ENCODE measurements at regions not wholly inside any gene's neighbourhood (a gene's known extent, or its start where the extent isn't known, plus 50 kb on each side); places are given as distances from the start of the nearest gene placed in this dataset.

DNA sequence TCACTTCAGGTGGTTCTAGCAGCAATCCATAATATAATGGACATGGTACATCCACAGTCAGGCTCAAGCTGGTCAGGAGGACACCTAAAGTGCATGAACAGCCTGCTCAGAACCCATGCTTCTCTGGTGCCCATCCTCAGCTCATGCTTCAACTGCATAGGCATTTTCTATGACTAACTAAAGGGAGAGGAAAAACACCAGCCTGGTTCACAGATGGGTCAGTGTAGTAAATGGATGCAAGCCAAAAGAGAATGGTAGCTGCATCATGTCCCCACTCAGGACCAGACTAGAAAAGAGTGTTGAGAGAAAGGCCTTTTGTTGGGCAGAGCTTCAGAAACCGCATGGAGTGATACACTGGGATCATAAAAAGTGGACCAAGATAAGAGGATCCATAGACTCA is 556.6 kb downstream of the TLE1 start:
- H3K27ac ChIP-seq: no peak overlapping the region
- 50 to 56% methylated on average over 1 of the region's 1 CpG for WGBS, 2 donors (ENCODE audit: low coverage in 1 of 2)
- H3K4me3 ChIP-seq: no peak overlapping the region
- no peak for TF ChIP-seq POLR2A (IDR thresholded peaks at IDR 0.05)
- TF ChIP-seq CTCF (IDR thresholded peaks at IDR 0.05): no peak
- TF ChIP-seq POLR2AphosphoS5 (IDR thresholded peaks at IDR 0.05): no peak
- no peak for TF ChIP-seq EP300 (IDR thresholded peaks at IDR 0.05; ENCODE audit: low read depth)
- no peaks in the 10 kb centered on the region for H3K9me3 ChIP-seq
- H3K36me3 ChIP-seq: no peaks in the 10 kb centered on the region
- no peaks in the 10 kb centered on the region for H3K27me3 ChIP-seq
- no peak for DNase-seq
- no peaks in the 10 kb centered on the region for H3K4me1 ChIP-seq
- in situ Hi-C loops (cut with MboI; ENCODE audit: low pct_ligation_motif_present in 1 of 4, low pct_unique_long_range_greater_than_20kb in 1 of 4, low sequenced_read_pairs in 3 of 4): loop anchor here in 1 of 4 donors (25.0 kb wide), 1 partner anchor 570 kb away; no protein-coding TSS in a partner anchor
- intact Hi-C loops (cut with DNase I; ENCODE audit: low total_unique reads): no loop called here

- intact Hi-C loops (cut with DNase I; ENCODE audit: low total_unique reads) (no loop called here), in situ Hi-C loops (cut with MboI; ENCODE audit: low pct_ligation_motif_present in 1 of 4, low pct_unique_long_range_greater_than_20kb in 1 of 4, low sequenced_read_pairs in 3 of 4) (loop anchor here in 1 of 4 donors (25.0 kb wide), 1 partner anchor 570 kb away; no protein-coding TSS in a partner anchor)
- Histone ChIP-seq H3K27ac (no peak overlapping the region), H3K4me3 (no peak overlapping the region), H3K36me3 (no peaks in the 10 kb centered on the region), H3K27me3 (no peaks in the 10 kb centered on the region), H3K4me1 (no peaks in the 10 kb centered on the region), H3K9me3 (no peaks in the 10 kb centered on the region)
- WGBS, 2 donors (ENCODE audit: low coverage in 1 of 2): 54 to 60% methylated on average over 1 to 2 of the region's 2 CpGs
- DNase-seq: no peak
- TF ChIP-seq POLR2A (IDR thresholded peaks at IDR 0.05) (no peak), POLR2AphosphoS5 (IDR thresholded peaks at IDR 0.05) (no peak), CTCF (IDR thresholded peaks at IDR 0.05) (no peak), EP300 (IDR thresholded peaks at IDR 0.05; ENCODE audit: low read depth) (no peak)
Observed at GRCh38 chr9:81132318-81132717, 557.0 kb downstream of the TLE1 start.

DNA sequence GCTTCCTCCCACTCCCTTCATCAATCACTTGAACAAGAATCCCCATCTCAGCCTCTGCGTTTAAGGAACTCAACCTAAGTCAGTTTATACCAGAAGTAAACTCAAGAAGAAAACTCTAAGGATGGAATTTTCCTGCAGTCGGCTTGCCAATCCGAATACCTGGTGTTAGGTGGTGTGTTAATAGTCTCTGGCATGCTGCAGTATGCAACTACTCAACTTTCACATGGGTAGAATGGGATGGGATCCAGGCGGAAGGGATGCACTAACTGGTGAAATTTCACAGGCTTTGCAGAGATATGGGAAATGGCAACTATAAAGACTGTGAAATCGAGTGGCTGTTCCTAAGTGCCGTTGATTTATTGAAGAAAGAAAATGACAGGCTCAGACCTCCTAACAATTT is 560.6 kb downstream of the TLE1 start:
- no peaks in the 10 kb centered on the region for H3K36me3 ChIP-seq
- H3K27me3 ChIP-seq: no peaks in the 10 kb centered on the region
- no peaks in the 10 kb centered on the region for H3K4me1 ChIP-seq
- TF ChIP-seq POLR2AphosphoS5 (IDR thresholded peaks at IDR 0.05) (no peak), POLR2A (IDR thresholded peaks at IDR 0.05) (no peak), CTCF (IDR thresholded peaks at IDR 0.05) (no peak), EP300 (IDR thresholded peaks at IDR 0.05; ENCODE audit: low read depth) (no peak)
- intact Hi-C loops (cut with DNase I; ENCODE audit: low total_unique reads): no loop called here
- WGBS, 2 donors (ENCODE audit: low coverage in 1 of 2): 71 to 74% methylated on average over 3 to 6 of the region's 6 CpGs
- no peak overlapping the region for H3K4me3 ChIP-seq
- no peak overlapping the region for H3K27ac ChIP-seq
- DNase-seq: no peak
- in situ Hi-C loops (cut with MboI; ENCODE audit: low pct_ligation_motif_present in 1 of 4, low pct_unique_long_range_greater_than_20kb in 1 of 4, low sequenced_read_pairs in 3 of 4): loop anchor here in 1 of 4 donors (25.0 kb wide), 1 partner anchor 566 kb away; no protein-coding TSS in a partner anchor
- H3K9me3 ChIP-seq: no peaks in the 10 kb centered on the region

DNA sequence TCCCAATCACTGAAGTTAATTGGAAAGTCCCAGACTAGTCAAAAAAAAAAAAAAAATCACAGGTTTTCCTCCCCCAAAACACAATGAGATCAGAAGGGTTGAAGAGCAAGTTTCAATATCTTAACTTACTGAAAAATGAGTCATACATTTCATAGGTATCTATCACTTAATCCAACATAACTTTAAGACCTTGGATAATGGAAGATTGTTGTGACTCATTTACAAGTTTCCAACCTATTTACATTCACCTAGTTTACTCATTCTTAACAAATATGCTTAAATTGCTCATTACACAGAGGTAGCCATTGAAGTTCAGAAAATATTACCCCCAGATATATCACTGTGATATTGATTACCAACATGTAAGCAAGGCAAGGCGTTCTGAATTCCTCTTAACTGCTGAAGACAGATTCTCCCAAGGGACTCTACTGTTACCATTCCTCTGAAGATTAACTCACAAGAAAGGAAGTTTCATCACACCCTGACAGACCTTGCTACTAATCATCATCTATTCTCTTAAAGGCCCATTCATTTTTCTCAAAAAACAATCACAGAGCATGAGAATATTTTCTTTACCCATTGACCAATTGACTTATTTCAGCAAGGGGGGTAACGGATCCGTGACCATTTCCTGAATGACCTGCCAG is 563.8 kb downstream of the TLE1 start:
- Histone ChIP-seq H3K4me3 (no peak overlapping the region), H3K9me3 (no peaks in the 10 kb centered on the region), H3K27ac (no peak overlapping the region), H3K36me3 (no peaks in the 10 kb centered on the region), H3K27me3 (no peaks in the 10 kb centered on the region), H3K4me1 (no peaks in the 10 kb centered on the region)
- no peak for DNase-seq
- in situ Hi-C loops (cut with MboI; ENCODE audit: low pct_ligation_motif_present in 1 of 4, low pct_unique_long_range_greater_than_20kb in 1 of 4, low sequenced_read_pairs in 3 of 4) (loop anchor here in 1 of 4 donors (25.0 kb wide), 1 partner anchor 563 kb away; no protein-coding TSS in a partner anchor), intact Hi-C loops (cut with DNase I; ENCODE audit: low total_unique reads) (no loop called here)
- TF ChIP-seq EP300 (IDR thresholded peaks at IDR 0.05; ENCODE audit: low read depth) (no peak), CTCF (IDR thresholded peaks at IDR 0.05) (no peak), POLR2A (IDR thresholded peaks at IDR 0.05) (no peak), POLR2AphosphoS5 (IDR thresholded peaks at IDR 0.05) (no peak)
- 51 to 60% methylated on average over 3 of the region's 3 CpGs for WGBS, 2 donors (ENCODE audit: low coverage in 1 of 2)

All from transverse colon (tissue), 4 donors.